Stomach (tissue), 8 donors: ENCODE measurements at regions not wholly inside any gene's neighbourhood (a gene's known extent, or its start where the extent isn't known, plus 50 kb on each side); places are given as distances from the start of the nearest gene placed in this dataset.

Source experiments
- DNase-seq, 2 donors: peaks; one replicate each; pipeline versions ENCODE4 v3.0.0 to v3.0.0-alpha.2; 2013 to 2019
- H3K27ac ChIP-seq, 5 donors: fragments of 200-600 bp in 4 of 5; sonication (generic) in 4 of 5; one replicate each; pipeline ENCODE4 v1.5.1; 2013 to 2019; ENCODE audit warnings: mild to moderate bottlenecking in 1 of 5, moderate library complexity in 1 of 5
- H3K27me3 ChIP-seq, 3 donors: fragments of 200-600 bp; sonication (generic); one replicate each; pipeline ENCODE4 v1.5.1; 2017 to 2019; ENCODE audit warnings: mixed run types in 1 of 3
- H3K36me3 ChIP-seq, 4 donors: fragments of 200-600 bp; sonication (generic); 1 replicate in 3 of 4; 2 replicates in 1 of 4; pipeline ENCODE4 v1.5.1; 2016 to 2019
- H3K4me1 ChIP-seq, 4 donors: fragments of 200-600 bp; sonication (generic); one replicate each; pipeline ENCODE4 v1.5.1; 2016 to 2019
- H3K4me3 ChIP-seq, 4 donors: fragments of 200-600 bp; sonication (generic) in 3 of 4; one replicate each; pipeline ENCODE4 v1.5.1; 2016 to 2019; ENCODE audit warnings: mild to moderate bottlenecking in 1 of 4
- H3K9me3 ChIP-seq, 4 donors: fragments of 200-600 bp; sonication (generic); one replicate each; pipeline ENCODE4 v1.5.1; 2016 to 2019
- EP300 ChIP-seq: sonication (generic); formaldehyde crosslinking; IDR thresholded peaks from one replicate; pipeline ENCODE4 v1.6.1; 2017; ENCODE audit warnings: antibody characterized with exemption
- POLR2A ChIP-seq, 4 donors: fragments of 450-650 bp; IDR thresholded peaks; one replicate each; pipeline ENCODE4 v1.6.1; 2016; ENCODE audit warnings: antibody characterized with exemption in 4 of 4, control low read depth in 2 of 4, mild to moderate bottlenecking in 1 of 4, moderate library complexity in 1 of 4
- POLR2AphosphoS5 ChIP-seq, 3 donors: sonication (generic); formaldehyde crosslinking; IDR thresholded peaks; one replicate each; pipeline ENCODE4 v1.6.1; 2016; ENCODE audit warnings: antibody characterized with exemption in 3 of 3
- WGBS, 5 donors: extraction: QIAGEN DNeasy Blood & Tissue Kit in 3 of 5; methylation state at CpG; one replicate each; pipeline versions ENCODE4 v1.1.5 to v1.1.7; 2013 to 2018; 5-methylcytosine and 5-hydroxymethylcytosine counted together
- intact Hi-C: fragments of 100-400 bp; cut with DNase I; formaldehyde crosslinking; loops from one replicate; pipeline ENCODE4 v1.15.1; 2023; ENCODE audit warnings: low total_unique reads
- TF ChIP-seq, protein P1 (sequence below), 7 experiments: fragments of 450-650 bp in 4 of 7; fragments of 200-600 bp in 3 of 7; sonication (generic) in 3 of 7; IDR thresholded peaks; one replicate each; pipeline ENCODE4 v1.5.1; 2016 to 2019; ENCODE audit warnings: antibody characterized with exemption in 7 of 7, control low read depth in 2 of 7, mild to moderate bottlenecking in 1 of 7
- donor health status: healthy with polysubstance abuse.
- donor health status: Bipolar disorder and iron deficiency.
- donor health status: healthy.

DNA sequence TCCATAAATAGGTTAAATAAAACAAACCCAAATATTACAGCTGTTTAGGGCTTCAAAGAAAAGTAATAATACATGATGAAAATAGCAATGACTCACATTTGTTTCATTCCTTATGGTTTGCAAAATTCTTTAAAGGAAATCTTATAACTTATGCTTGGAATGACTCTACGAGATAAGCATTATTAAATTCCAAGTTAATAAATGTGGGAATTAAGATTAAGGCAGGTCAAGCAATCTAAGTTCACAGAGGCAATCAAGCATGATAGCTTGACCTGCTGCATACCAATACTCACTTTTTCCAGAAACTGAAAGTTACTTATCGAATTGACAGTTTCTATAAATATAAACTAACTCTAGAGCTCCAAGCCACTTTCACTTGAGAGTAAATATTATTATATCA is 1002.9 kb upstream of the SEL1L start:
- Histone ChIP-seq H3K36me3 (no peaks in the 10 kb centered on the region), H3K4me1 (peaks cover 0 to 15% (median 0%) of the 10 kb centered on the region in 4 donors), H3K27ac (no peak overlapping the region), H3K4me3 (no peak overlapping the region), H3K27me3 (no peaks in the 10 kb centered on the region), H3K9me3 (no peaks in the 10 kb centered on the region)
- intact Hi-C loops, result no loop called here
- 25 to 49% (median 28%) methylated on average over 2 of the region's 2 CpGs for WGBS, 5 donors
- TF ChIP-seq EP300 (no peak), POLR2AphosphoS5 (IDR thresholded peaks at IDR 0.05) (no peak), POLR2A (IDR thresholded peaks at IDR 0.05) (no peak)
- TF ChIP-seq, protein P1, sequence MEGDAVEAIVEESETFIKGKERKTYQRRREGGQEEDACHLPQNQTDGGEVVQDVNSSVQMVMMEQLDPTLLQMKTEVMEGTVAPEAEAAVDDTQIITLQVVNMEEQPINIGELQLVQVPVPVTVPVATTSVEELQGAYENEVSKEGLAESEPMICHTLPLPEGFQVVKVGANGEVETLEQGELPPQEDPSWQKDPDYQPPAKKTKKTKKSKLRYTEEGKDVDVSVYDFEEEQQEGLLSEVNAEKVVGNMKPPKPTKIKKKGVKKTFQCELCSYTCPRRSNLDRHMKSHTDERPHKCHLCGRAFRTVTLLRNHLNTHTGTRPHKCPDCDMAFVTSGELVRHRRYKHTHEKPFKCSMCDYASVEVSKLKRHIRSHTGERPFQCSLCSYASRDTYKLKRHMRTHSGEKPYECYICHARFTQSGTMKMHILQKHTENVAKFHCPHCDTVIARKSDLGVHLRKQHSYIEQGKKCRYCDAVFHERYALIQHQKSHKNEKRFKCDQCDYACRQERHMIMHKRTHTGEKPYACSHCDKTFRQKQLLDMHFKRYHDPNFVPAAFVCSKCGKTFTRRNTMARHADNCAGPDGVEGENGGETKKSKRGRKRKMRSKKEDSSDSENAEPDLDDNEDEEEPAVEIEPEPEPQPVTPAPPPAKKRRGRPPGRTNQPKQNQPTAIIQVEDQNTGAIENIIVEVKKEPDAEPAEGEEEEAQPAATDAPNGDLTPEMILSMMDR (IDR thresholded peaks at IDR 0.05), result no peak
- DNase-seq, result no peak

- intact Hi-C loops, result no loop called here
- 19 to 41% (median 30%) methylated on average over 3 of the region's 3 CpGs for WGBS, 5 donors
- DNase-seq, result no peak
- no peak overlapping the region for H3K27ac ChIP-seq
- no peaks in the 10 kb centered on the region for H3K36me3 ChIP-seq
- no peak for TF ChIP-seq POLR2A (IDR thresholded peaks at IDR 0.05)
- no peak for TF ChIP-seq POLR2AphosphoS5 (IDR thresholded peaks at IDR 0.05)
- TF ChIP-seq EP300, result no peak
- TF ChIP-seq, protein P1 (IDR thresholded peaks at IDR 0.05), result no peak
- H3K4me1 ChIP-seq, result peaks cover 0 to 15% (median 0%) of the 10 kb centered on the region in 4 donors
- no peak overlapping the region for H3K4me3 ChIP-seq
- no peaks in the 10 kb centered on the region for H3K9me3 ChIP-seq
- no peaks in the 10 kb centered on the region for H3K27me3 ChIP-seq
These were observed 1004.2 kb upstream of the SEL1L start for GRCh38 chr14:82537831-82538230.

- intact Hi-C loops, result no loop called here
- Histone ChIP-seq H3K27ac (no peak overlapping the region), H3K27me3 (no peaks in the 10 kb centered on the region), H3K4me1 (no peaks in the 10 kb centered on the region), H3K9me3 (no peaks in the 10 kb centered on the region), H3K4me3 (no peak overlapping the region), H3K36me3 (no peaks in the 10 kb centered on the region)
- TF ChIP-seq POLR2A (IDR thresholded peaks at IDR 0.05) (no peak), POLR2AphosphoS5 (IDR thresholded peaks at IDR 0.05) (no peak), EP300 (no peak)
- TF ChIP-seq, protein P1 (IDR thresholded peaks at IDR 0.05), result no peak
- 50 to 73% (median 70%) methylated on average over 2 of the region's 2 CpGs for WGBS, 5 donors
- DNase-seq, result no peak
These were observed 1012.7 kb upstream of the SEL1L start for GRCh38 chr14:82546401-82546800.

GRCh38 chr14:82549306-82549990 is 1015.8 kb upstream of the SEL1L start:
- no peaks in the 10 kb centered on the region for H3K36me3 ChIP-seq
- H3K9me3 ChIP-seq, result no peaks in the 10 kb centered on the region
- H3K4me1 ChIP-seq, result no peaks in the 10 kb centered on the region
- intact Hi-C loops, result no loop called here
- H3K4me3 ChIP-seq, result no peak overlapping the region
- no peak overlapping the region for H3K27ac ChIP-seq
- TF ChIP-seq, protein P1 (IDR thresholded peaks at IDR 0.05), result no peak
- TF ChIP-seq POLR2AphosphoS5 (IDR thresholded peaks at IDR 0.05) (no peak), POLR2A (IDR thresholded peaks at IDR 0.05) (no peak), EP300 (no peak)
- H3K27me3 ChIP-seq, result no peaks in the 10 kb centered on the region
- 68 to 79% (median 71%) methylated on average over 9 of the region's 9 CpGs for WGBS, 5 donors
- DNase-seq, result no peak
